ENCODE measurements at regions not wholly inside any gene's neighbourhood (a gene's known extent, or its start where the extent isn't known, plus 50 kb on each side); places are given as distances from the start of the nearest gene placed in this dataset.
"Not testable (repeated sequence)": the region's sequence is repeated elsewhere in the genome, so short reads cannot be mapped to it uniquely, and the experiment has no call there.

GRCh38 chr1:30101487-30102227 lies 621.7 kb downstream of the MATN1 start:
- no peak for DNase-seq

GRCh38 chr1:30101016-30101415 lies 622.4 kb downstream of the MATN1 start:
- DNase-seq: no peak

DNA sequence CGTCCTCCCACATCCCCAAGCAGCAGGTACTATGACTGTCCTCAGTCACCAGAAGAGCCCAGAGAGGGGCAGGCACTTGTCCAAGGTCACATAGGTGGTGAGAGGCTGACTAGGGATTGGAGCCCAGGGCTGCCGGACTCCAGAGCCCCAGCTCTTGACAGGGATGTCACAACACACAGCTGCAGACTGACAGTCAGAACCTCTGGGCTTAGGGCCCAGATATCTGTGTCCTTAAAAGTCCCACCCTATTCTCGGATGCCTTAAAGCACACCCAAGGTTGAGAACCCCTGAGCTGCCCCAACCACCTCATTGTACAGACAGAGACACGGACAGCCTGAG lies 622.9 kb downstream of the MATN1 start:
- DNase-seq: no peak

DNA sequence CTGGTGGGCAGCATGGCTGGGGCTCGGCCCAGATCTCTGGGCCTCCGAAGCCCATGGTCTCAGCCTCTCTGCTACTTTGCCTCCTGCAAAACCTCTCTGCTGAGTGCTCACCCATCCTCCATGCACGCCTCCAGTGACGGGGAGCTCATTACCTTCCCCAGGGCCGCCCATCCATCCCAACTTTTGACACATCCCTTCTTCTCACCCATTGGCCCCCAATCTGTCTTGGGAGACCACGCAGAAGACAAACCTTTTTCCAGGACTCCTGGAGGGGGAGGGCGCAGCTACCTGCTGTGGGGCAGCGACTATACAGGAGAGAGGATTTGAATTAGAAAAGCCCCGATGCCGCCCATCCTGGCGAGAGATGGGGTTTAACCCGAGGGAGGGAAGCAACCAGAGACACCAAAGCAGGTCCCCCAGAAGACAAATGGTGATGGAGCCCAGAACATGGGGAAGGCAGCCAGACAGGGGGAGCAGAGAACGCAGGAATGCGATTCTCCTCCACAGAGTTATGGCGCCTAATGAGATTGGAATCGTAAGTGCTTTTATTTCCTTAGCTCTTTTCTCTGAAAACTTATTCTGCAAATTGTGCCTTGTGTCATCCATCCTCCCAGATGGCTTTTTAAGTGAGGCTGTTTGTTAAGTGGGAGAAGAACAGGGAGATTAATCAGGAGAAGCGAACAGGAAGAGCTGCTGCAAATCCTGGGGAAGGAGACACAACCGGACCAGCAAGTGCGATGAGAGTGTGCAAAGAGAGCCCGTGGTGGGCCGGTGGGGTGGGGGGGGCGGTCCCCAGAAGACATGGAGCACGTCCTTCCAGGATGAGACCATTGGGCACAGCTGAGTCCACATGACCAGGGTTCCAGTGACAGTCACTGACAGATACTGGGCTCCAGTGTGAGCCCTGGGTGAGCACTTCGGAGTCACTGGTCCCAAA lies 623.5 kb downstream of the MATN1 start:
- DNase-seq: no peak

DNA sequence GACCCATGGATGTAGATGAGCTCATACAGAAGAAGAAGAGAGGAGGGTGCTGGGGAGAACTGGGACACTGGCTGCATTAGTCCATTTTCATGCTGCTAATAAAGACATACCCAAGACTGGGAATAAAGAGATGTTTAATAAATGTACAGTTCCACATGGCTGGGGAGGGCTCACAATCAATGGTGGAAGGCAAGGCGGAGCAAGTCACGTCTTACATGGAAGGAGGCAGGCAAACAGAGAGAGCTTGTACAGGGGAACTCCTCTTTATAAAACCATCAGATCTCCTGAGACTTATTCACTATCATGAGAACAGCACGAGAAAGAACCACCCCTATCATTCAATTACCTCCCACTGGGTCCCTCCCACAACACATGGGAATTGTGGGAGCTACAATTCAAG lies 625.5 kb downstream of the MATN1 start:
- not testable (repeated sequence) for DNase-seq

GRCh38 chr1:30095451-30096025 lies 627.8 kb downstream of the MATN1 start:
- no peak for DNase-seq

GRCh38 chr1:30095051-30095450 lies 628.3 kb downstream of the MATN1 start:
- DNase-seq: no peak

- no peak for DNase-seq
These were observed 631.1 kb downstream of the MATN1 start for GRCh38 chr1:30092051-30092858.

DNA sequence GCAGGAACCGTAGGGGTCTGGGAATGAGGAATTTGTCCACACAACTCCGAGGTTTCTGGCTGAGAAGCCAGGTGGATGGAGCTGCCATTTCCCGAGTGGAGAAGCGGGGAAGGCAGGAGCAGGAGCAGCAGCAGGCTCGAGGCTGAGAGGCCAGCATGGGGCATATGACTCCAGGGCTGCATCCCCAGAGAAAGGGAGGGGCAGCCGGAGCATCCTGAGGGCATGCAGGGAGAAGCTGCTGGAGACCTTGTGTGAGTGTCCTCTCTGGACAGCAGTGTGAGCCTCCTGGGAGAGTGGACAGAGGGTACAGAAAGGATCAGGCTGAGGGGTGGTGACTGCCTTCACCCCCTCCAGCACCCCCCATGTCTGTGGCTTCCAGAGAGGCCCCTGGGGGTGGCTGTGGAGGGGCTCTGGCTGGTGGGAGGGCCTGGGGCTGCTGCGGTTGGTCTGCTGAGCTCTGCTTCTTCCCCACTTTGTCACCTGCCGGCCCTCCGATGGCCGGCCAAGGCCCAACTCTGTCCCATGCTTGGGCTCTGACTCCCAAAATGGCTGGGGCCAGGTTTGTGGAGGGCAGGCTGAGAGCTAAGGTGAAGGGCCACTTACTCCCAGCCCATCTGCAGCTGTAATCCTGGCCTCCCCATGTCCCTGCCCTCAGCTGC lies 633.1 kb downstream of the MATN1 start:
- DNase-seq: no peak

DNA sequence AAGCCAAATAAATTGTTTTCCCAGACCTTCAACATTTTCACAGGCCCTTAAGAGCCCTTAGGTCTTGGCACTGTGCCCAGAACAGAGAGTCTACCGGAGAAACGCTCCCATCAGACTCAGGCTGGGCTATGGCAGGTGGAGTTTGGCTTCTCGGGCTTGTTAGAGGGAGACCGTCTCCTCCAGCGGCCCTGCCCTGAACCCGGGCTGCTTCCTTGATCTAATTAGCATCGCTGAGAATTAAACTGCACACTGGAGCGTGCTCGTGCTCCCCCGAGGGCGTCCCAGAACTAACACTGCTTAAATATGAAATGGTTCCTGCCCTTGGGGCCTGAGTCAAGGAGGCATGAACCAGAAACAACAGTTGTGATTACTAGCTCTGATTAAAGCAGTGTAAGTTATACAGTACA lies 634.4 kb downstream of the MATN1 start:
- peak; percentile 5 for DNase-seq

DNA sequence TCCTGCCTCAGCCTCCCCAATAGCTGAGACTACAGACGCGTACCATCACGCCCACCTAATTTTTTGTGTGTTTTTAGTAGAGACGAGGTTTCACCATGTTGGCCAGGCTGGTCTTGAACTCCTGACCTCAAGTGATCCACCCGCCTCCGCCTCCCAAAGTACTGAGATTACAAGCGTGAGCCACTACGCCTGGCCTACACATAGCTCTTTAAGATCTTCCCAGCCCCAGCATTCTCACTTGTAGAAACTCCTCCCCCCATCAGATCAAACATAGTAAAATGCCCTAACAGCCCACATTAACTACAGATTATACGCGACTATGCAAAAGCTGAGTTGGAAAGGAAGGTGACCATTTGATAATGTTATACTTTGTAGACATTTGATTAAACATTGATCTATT lies 634.8 kb downstream of the MATN1 start:
- DNase-seq: no peak

- peak; percentile 38 for DNase-seq
These were observed 635.9 kb downstream of the MATN1 start for GRCh38 chr1:30087465-30087864.

GRCh38 chr1:30085811-30086770 lies 637.3 kb downstream of the MATN1 start:
- DNase-seq: peak; percentile 41

DNA sequence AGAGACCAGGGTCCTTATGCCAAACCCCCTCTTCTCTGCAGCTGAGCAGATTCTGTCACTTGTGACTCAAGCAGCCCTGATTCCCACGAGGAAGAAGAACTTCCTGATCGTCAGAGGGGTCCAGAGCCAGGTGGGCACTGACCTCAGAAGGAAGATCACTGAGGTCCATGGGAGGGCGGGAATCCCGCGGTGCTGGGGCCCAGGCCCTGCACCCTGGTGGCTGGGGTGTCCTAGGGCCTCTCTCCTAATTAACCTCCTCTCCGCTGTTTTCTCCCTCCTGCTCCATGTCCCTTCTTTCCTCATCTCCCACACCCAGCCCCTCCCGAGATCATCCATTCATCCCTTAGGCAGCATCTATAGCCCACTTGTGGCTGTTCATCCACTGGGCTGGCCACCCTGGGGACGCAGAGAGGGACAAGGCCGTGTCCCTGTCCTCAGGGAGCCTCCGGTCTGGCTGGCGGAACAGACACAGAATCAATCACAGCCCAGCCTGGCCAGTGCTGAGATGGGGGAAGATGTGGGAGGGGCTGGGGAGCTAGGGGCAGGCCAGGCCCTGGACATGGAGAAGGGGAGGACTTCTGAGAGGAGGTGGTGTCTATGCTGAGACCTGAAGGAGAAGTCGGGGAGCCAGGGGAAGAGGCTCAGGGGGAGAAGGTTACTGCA lies 638.3 kb downstream of the MATN1 start:
- DNase-seq: no peak

- no peak for DNase-seq
These were observed 639.5 kb downstream of the MATN1 start for GRCh38 chr1:30083800-30084464.

DNA sequence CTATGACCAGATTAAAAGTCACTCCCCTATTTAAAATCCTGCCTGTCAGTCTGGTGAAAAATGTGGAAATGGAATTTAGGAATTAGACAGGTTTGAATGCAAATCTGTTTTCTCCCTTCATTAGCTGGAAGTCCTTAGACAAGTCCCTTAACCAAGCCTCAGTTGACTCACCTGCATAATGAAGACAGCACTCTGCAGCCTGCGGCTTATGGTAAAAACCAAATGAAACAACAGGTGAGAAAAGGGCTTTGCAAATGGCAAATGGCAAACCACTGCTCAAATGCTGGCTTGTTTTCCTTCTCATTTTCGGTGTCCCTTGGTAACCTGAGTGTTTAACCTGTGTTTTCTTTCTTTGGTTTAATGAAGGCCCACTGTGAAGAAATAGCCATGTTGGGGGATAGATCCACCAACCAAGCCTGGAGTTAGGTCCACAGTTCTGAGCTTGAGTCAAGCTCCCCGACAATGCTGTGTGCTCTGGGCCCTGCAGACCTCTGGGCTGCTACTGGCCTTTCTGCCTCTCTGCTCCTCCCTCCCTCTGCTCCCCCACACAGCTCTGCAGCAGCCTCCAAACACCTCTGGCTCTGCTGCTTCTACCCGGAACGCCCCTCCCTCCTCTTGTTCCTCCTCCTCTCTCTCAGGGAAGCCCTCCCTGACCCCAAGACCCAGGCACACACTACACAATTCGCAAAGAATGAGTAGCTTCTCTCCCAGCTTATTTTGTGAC lies 641.8 kb downstream of the MATN1 start:
- no peak for DNase-seq

DNA sequence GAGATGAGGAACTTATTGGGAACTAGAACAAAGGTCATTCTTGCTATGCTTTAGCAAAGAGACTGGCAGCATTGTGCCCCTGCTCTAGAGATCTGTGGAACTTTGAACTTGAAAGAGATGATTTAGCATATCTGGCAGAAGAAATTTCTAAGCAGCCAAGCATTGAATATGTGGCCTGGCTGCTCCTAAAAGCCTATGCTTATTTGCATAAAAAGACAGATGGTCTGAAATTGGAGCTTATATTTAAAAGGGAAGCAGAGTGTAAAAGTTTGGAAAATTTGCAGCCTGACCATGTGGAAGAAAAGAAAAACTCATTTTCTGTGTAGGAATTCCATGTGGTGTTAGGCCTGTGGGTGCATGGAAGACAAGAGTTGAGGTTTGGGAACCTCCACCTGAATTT lies 647.5 kb downstream of the MATN1 start:
- not testable (repeated sequence) for DNase-seq

DNA sequence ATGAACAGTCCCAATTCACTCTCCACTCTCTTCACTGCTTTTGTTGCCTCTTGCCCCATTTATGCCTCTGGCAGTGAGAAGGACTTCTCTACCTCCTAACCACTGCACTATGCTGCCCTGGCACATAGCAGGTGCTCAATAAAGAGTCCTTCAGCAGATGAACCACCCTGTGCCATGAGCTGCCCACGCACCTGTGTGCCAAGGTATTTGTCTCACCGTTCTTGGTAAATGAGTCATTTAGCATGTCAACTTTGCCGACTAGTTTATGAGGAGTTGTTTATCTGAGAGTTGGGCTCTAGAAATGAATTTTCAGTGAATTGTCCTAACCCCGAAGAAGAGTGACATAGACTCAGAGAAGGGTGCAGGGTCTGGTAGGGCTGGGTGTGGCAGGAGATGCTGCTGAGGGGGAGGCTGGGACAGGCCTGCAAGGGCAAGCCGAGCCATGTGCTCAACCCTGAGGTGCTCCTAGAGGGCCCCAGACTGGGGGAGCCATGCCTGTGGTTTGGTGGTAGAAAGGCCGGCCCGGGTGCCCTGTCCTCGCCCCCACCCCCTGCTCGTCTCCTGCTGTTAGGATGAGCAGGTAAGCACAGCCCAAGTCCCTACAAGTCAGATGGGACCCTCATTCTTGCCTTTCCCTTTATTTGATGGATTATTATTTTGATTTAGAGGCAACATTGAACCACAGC lies 654.5 kb downstream of the MATN1 start:
- no peak for DNase-seq

- DNase-seq: no peak
These were observed 658.8 kb downstream of the MATN1 start for GRCh38 chr1:30064547-30064946.
